Stimulated activated CD4-positive, alpha-beta T cell treated with anti-CD3 and anti-CD28 coated beads, TNF-alpha, amount 100 ng/mL, for 4 hours (primary cell): ENCODE measurements at regions not wholly inside any gene's neighbourhood (a gene's known extent, or its start where the extent isn't known, plus 50 kb on each side); places are given as distances from the start of the nearest gene placed in this dataset.

ENCODE experiments used
- DNase-seq, 3 experiments: peaks; one replicate each; pipeline ENCODE4 v3.0.0-alpha.2; 2020; ENCODE audit warnings: low read depth in 3 of 3

- no peak for DNase-seq
These were observed 268.9 kb downstream of the TDRD15 start for GRCh38 chr2:21392649-21393048.

DNA sequence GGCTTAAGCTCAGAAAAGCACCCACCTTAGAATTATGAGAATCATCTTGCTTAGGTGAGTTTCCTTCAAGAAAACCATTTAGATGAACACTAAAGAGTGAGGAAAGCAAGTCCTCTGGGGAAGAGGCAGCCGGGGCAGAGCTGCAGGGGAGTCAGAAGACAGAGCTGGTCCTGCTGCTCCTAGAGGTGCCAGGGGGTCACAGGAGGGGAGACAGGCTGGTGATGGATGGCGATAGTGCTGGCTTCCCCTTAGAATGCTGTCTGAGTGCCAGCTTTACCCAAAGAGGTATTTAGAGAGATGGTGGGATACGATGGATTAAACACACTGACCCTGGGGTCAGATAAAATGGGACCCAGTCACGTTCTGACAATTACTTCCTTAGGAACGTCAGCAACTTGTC, 269.4 kb downstream of the TDRD15 start:
- no peak for DNase-seq

GRCh38 chr2:21395366-21395765, 271.6 kb downstream of the TDRD15 start:
- DNase-seq = no peak

- DNase-seq = no peak
These were observed 272.5 kb downstream of the TDRD15 start for GRCh38 chr2:21396252-21396651.

- DNase-seq = no peak
These were observed 277.4 kb downstream of the TDRD15 start for GRCh38 chr2:21401022-21401698.

DNA sequence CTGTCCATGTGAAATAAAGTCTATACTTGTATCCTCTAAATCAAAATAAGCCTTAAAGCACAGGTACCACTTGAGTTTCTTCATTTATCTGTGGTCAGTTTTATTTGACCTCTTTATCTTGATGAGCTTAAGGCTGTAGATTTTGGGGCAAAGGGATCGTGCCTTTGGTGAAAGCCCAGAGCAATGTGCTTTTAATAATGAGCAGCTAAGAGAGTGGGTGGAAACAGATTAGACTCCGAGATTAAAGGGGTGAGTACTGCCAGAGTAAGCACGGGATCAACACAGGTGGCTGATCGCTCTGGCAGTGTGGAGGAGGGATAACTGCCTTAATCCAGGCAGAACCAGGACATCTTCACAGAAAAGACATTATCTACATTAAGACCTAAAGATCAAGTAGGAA, 280.4 kb downstream of the TDRD15 start:
- DNase-seq = no peak

DNA sequence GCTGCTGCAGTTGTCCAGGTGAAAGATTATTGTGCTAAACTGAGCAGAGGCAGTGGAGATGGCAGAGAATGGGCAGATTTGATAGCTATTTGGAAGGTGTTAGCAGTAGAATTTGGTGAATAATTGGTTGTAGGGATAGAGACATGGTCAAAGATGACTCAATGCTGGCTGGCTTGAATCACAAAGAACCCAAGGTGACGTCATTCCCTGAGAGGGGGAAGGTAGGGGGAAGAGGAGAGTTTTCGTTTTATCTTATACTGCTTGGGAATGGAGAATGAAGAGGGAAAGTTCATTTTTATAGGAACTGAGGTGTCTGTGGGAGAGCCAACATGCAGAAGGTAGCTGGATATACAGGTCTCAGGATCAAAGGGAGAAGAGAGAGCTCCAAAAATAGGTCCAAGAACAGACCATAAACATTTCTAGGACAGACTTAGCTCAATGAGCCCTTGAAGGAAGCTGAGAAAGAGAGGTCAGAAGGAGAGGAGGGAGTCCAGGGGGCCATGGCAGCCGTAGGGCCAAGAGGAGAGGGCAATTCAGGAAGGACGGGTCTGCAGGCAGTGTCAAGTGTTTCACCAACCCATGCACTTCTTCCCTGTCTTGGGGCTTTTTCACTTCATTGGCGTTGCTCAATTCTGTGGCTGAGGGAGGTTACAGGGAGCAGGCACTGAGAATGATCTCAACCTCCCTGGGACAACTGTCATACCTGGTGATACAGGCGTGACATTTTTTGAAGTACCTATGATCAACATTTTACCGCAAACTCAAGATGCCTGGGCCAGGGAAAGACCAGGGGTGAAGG, 281.3 kb downstream of the TDRD15 start:
- no peak for DNase-seq

- DNase-seq = no peak
These were observed 282.6 kb downstream of the TDRD15 start for GRCh38 chr2:21406386-21406785.

GRCh38 chr2:21406911-21407310, 283.1 kb downstream of the TDRD15 start:
- DNase-seq = no peak

DNA sequence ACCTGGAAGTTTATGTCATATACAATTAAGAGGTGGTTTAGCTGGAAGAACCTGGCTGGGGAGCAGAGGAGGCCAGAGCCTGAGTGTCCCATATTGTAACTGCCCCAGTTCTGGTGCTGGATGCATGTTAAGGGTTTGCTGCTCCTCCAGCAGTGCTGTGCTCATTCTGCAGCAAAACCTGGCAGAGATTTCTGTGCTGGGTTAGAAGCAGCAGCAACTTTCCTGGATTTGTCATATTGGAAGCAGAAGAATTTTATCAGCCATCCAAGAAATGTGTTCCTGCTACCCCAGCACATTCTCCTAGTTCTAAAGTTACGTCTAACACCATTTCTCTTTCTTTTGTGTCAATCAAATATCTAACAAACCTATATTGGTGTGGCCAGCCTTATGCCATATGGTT, 284.1 kb downstream of the TDRD15 start:
- DNase-seq = no peak

GRCh38 chr2:21411741-21412140, 288.0 kb downstream of the TDRD15 start:
- no peak for DNase-seq

- DNase-seq = no peak
These were observed 289.2 kb downstream of the TDRD15 start for GRCh38 chr2:21412944-21413443.

GRCh38 chr2:21415234-21415633, 291.5 kb downstream of the TDRD15 start:
- no peak for DNase-seq

- no peak for DNase-seq
These were observed 292.5 kb downstream of the TDRD15 start for GRCh38 chr2:21416226-21416625.

DNA sequence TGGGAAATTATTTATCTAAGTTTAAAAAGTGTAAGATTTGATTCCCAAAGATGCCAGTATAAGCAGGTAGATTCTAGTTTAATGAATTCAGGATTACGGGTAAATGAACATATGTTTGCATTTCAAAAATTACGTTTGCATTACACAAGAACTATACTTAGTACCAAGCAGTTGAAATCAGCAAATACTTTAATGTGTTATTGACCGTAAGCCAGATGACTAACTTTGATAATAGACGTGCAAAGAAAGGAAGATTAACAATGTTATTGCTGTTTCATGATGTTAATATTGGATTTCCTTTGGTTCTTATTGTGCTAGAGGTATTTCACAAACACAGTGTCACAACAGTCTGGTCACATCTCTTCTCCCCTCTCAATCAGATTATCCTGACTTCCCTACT, 294.7 kb downstream of the TDRD15 start:
- no peak for DNase-seq

- no peak for DNase-seq
These were observed 297.0 kb downstream of the TDRD15 start for GRCh38 chr2:21420553-21421335.

DNA sequence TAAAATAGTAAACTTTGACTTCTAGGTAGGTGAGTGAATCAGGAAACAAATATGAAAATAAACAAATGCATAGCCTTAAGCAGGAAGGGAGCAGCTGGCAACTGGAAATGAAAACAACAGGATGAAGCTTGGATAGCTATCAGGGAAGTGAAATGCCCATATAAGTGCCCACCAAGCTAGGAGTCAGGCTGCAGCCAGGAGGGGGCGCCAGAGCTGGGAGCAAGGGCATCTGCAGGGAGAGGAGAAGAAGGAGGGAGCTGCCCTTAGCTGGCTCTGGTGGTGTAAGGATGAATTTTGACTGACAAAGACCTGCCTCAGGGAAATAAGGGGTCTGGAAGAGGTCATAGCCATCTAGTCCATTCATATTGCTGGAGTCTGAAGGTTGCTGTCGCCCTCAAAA, 298.3 kb downstream of the TDRD15 start:
- no peak for DNase-seq

GRCh38 chr2:21422724-21423522, 299.2 kb downstream of the TDRD15 start:
- no peak for DNase-seq

- no peak for DNase-seq
These were observed 300.1 kb downstream of the TDRD15 start for GRCh38 chr2:21423854-21424253.

- DNase-seq = no peak
These were observed 300.6 kb downstream of the TDRD15 start for GRCh38 chr2:21424375-21424774.

DNA sequence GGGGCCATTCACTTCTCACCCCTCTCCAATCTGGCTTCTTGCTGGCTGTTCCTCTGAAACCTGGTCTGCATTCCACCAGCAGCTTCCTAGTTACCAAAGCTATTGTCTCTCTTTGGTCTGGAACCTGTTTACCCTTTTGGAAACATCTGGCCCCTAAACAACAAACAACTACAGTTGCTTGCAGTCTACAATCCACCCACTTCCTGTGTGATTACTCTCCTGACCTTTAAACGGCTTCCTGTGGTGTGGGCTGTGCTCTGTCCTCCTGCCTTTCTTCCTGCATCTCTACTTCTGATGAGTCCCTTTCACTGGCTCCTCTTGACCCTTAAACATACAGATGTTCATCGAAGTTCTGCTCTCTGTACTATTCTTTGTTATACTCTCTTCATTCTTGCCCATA, 303.8 kb downstream of the TDRD15 start:
- DNase-seq = no peak

DNA sequence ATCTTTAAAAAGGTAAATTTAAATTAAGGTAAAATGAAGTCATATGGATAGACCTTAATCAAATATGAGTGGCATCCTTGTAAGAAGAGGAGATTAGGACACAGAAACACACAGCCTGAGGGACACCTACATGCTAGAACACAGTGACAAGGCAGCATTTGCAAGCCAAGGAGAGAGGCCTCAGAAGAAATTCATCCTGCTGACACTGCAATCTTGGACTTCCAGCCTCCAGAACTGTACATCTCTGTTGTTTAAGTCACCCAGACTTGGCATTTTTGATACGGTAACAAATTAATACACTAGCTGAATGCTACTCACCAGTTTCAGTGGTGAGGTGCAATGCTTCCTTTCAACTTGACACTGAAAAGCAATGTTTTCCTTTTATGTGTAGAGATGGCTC, 305.0 kb downstream of the TDRD15 start:
- no peak for DNase-seq
